Sigmoid colon (tissue), 4 donors: ENCODE measurements at regions not wholly inside any gene's neighbourhood (a gene's known extent, or its start where the extent isn't known, plus 50 kb on each side); places are given as distances from the start of the nearest gene placed in this dataset.

Experiments
- CTCF ChIP-seq, 4 experiments: fragments of 450-650 bp in 3 of 4; fragments of 200-600 bp in 1 of 4; IDR thresholded peaks; one replicate each; pipeline ENCODE4 v1.5.1; 2016 to 2019; ENCODE audit warnings: antibody characterized with exemption in 4 of 4, mild to moderate bottlenecking in 3 of 4, moderate library complexity in 2 of 4
- EP300 ChIP-seq, 4 donors: sonication (generic); formaldehyde crosslinking; IDR thresholded peaks; one replicate each; pipeline ENCODE4 v1.6.1; 2017; ENCODE audit warnings: antibody characterized with exemption in 4 of 4
- POLR2A ChIP-seq, 2 donors: fragments of 450-650 bp; IDR thresholded peaks; one replicate each; pipeline ENCODE4 v1.6.1; 2016; ENCODE audit warnings: antibody characterized with exemption in 2 of 2, mild to moderate bottlenecking in 2 of 2, moderate library complexity in 2 of 2

GRCh38 chr3:118587847-118588246 lies 446.8 kb downstream of the IGSF11 start:
- no peak for TF ChIP-seq CTCF (IDR thresholded peaks at IDR 0.05)
- TF ChIP-seq EP300 (IDR thresholded peaks at IDR 0.05): no peak
- no peak for TF ChIP-seq POLR2A (IDR thresholded peaks at IDR 0.05)
